CD14-positive monocyte (primary cell): ENCODE measurements at regions not wholly inside any gene's neighbourhood (a gene's known extent, or its start where the extent isn't known, plus 50 kb on each side); places are given as distances from the start of the nearest gene placed in this dataset.

Experiments used
- DNase-seq, 3 donors: peaks; one replicate each; pipeline ENCODE4 v3.0.0-alpha.2; 2011 to 2022
- H2AFZ ChIP-seq: 2 replicates; pipeline ENCODE4 v1.6.0; 2012; ENCODE audit warnings: mild to moderate bottlenecking, low read depth, low read length, inconsistent platforms; ENCODE audit not compliant: insufficient read depth, poor library complexity, severe bottlenecking
- H3K27ac ChIP-seq, 2 donors: 1 replicate in 1 of 2; 2 replicates in 1 of 2; pipeline ENCODE4 v1.5.1; 2012 to 2013; ENCODE audit warnings: low read length in 2 of 2, control low read depth in 1 of 2, inconsistent platforms in 1 of 2, low read depth in 1 of 2, mild to moderate bottlenecking in 1 of 2
- H3K27me3 ChIP-seq, 2 donors: one replicate each; pipeline versions ENCODE4 v1.6.0 to v1.6.1; 2011 to 2013; ENCODE audit warnings: low read length in 2 of 2; ENCODE audit not compliant: control insufficient read depth in 2 of 2, insufficient read depth in 2 of 2
- H3K36me3 ChIP-seq, 2 donors: replicated peaks in 1 of 2; 1 replicate in 1 of 2; 2 replicates in 1 of 2; pipeline versions ENCODE4 v1.5.1 to v1.6.1; 2012 to 2013; ENCODE audit warnings: low read length in 2 of 2, control low read depth in 1 of 2, inconsistent platforms in 1 of 2, mild to moderate bottlenecking in 1 of 2; ENCODE audit not compliant: insufficient read depth in 2 of 2, control insufficient read depth in 1 of 2
- H3K4me1 ChIP-seq, 2 donors: 1 replicate in 1 of 2; 2 replicates in 1 of 2; pipeline versions ENCODE4 v1.5.1 to v1.6.1; 2012 to 2013; ENCODE audit warnings: low read length in 2 of 2, control low read depth in 1 of 2, inconsistent platforms in 1 of 2, mild to moderate bottlenecking in 1 of 2, moderate library complexity in 1 of 2; ENCODE audit not compliant: insufficient read depth in 2 of 2, control insufficient read depth in 1 of 2
- H3K4me2 ChIP-seq: replicated peaks from 2 replicates; pipeline ENCODE3; 2012; ENCODE audit warnings: low read length, moderate library complexity, mild to moderate bottlenecking; ENCODE audit not compliant: poor library complexity, severe bottlenecking; ENCODE audit errors: extremely low read depth
- H3K4me3 ChIP-seq, 3 experiments: fragments of 200-600 bp in 1 of 3; sonication (generic) in 1 of 3; replicated peaks in 1 of 3; 1 replicate in 2 of 3; 2 replicates in 1 of 3; pipeline ENCODE4 v1.5.1; 2011 to 2013; ENCODE audit warnings: low read length in 3 of 3, mild to moderate bottlenecking in 3 of 3, control low read depth in 2 of 3, low read depth in 2 of 3, inconsistent platforms in 1 of 3, moderate library complexity in 1 of 3
- H3K79me2 ChIP-seq: 2 replicates; pipeline ENCODE4 v1.6.0; 2012; ENCODE audit warnings: mild to moderate bottlenecking, control low read depth, inconsistent platforms, low read length, moderate library complexity; ENCODE audit not compliant: insufficient read depth
- H3K9ac ChIP-seq: 2 replicates; pipeline ENCODE4 v1.6.0; 2017; ENCODE audit warnings: low read length, mild to moderate bottlenecking; ENCODE audit not compliant: insufficient read depth, poor library complexity, severe bottlenecking
- H3K9me3 ChIP-seq, 2 donors: replicated peaks in 1 of 2; 1 replicate in 1 of 2; 2 replicates in 1 of 2; pipeline versions ENCODE4 v1.5.1 to v1.6.1; 2012 to 2013; ENCODE audit warnings: low read length in 2 of 2, control low read depth in 1 of 2; ENCODE audit not compliant: control insufficient read depth in 1 of 2, insufficient read depth in 1 of 2
- H4K20me1 ChIP-seq: 2 replicates; pipeline ENCODE4 v1.6.0; 2012; ENCODE audit warnings: mild to moderate bottlenecking, low read length, control low read depth, moderate library complexity; ENCODE audit not compliant: insufficient read depth
- H3K27ac Mint-ChIP-seq, 7 donors: one replicate each; pipeline ENCODE4 v1.8.0; 2020; ENCODE audit warnings: mild to moderate bottlenecking in 7 of 7, mixed read lengths in 7 of 7, moderate library complexity in 6 of 7, inconsistent platforms in 2 of 7
- H3K27me3 Mint-ChIP-seq, 3 donors: one replicate each; pipeline ENCODE4 v1.8.0; 2021 to 2022; ENCODE audit warnings: low read depth in 3 of 3, mild to moderate bottlenecking in 3 of 3, mixed read lengths in 3 of 3, moderate library complexity in 3 of 3, inconsistent platforms in 1 of 3
- H3K36me3 Mint-ChIP-seq, 2 donors: one replicate each; pipeline ENCODE4 v1.8.0; 2020; ENCODE audit warnings: mixed read lengths in 2 of 2, inconsistent platforms in 1 of 2, mild to moderate bottlenecking in 1 of 2
- H3K4me1 Mint-ChIP-seq: one replicate; pipeline ENCODE4 v1.8.0; 2020; ENCODE audit warnings: mild to moderate bottlenecking, mixed read lengths
- H3K4me3 Mint-ChIP-seq, 2 donors: one replicate each; pipeline ENCODE4 v1.8.0; 2020; ENCODE audit warnings: mild to moderate bottlenecking in 2 of 2, mixed read lengths in 2 of 2, moderate library complexity in 1 of 2
- H3K9me3 Mint-ChIP-seq, 7 donors: one replicate each; pipeline ENCODE4 v1.8.0; 2020 to 2022; ENCODE audit warnings: mixed read lengths in 7 of 7, mild to moderate bottlenecking in 6 of 7, moderate library complexity in 6 of 7, inconsistent platforms in 2 of 7
- CTCF ChIP-seq: fragments of 200-600 bp; IDR thresholded peaks from one replicate; pipeline ENCODE4 v1.8.0; 2022; ENCODE audit warnings: antibody characterized with exemption, mild to moderate bottlenecking
- WGBS: methylation state at CpG from one replicate; pipeline ENCODE4 v1.1.5; 2013; ENCODE audit warnings: missing lambda C conversion rate; ENCODE audit not compliant: insufficient coverage; 5-methylcytosine and 5-hydroxymethylcytosine counted together
- intact Hi-C, 2 donors: fragments of 100-400 bp; cut with micrococcal nuclease; formaldehyde crosslinking; loops; one replicate each; pipeline versions ENCODE4 v1.15.0 to v1.15.1; 2023

- Mint-ChIP-seq H3K27me3 (peaks cover 0 to 4% (median 0%) of the 10 kb centered on the region in 3 donors), H3K4me3 (no peak overlapping the region), H3K36me3 (no peaks in the 10 kb centered on the region), H3K27ac (no peak overlapping the region), H3K9me3 (peaks cover 0 to 2% (median 0%) of the 10 kb centered on the region in 7 donors), H3K4me1 (peaks cover 5% of the 10 kb centered on the region)
- Histone ChIP-seq H3K9ac (no peak overlapping the region), H3K4me1 (peaks cover 0 to 4% of the 10 kb centered on the region in 2 donors), H3K4me3 (no peak overlapping the region), H3K79me2 (no peaks in the 10 kb centered on the region), H3K27ac (no peak overlapping the region), H3K9me3 (no peaks in the 10 kb centered on the region), H3K27me3 (no peaks in the 10 kb centered on the region), H4K20me1 (no peaks in the 10 kb centered on the region), H3K4me2 (no peak overlapping the region), H3K36me3 (no peaks in the 10 kb centered on the region), H2AFZ (no peak overlapping the region)
- intact Hi-C loops: no loop called here
- TF ChIP-seq CTCF: peak; percentile 29
- no CpG with 5 or more reads among the region's 2 CpGs for WGBS
- no peak for DNase-seq
Observed at GRCh38 chr11:110367571-110367970, 62.2 kb upstream of the FDX1 start.

- no peak for DNase-seq
- Mint-ChIP-seq H3K9me3 (peaks cover 0 to 2% (median 0%) of the 10 kb centered on the region in 7 donors), H3K27ac (peak overlapping the region in 3 of 7 donors; percentile 48 to 68 (median 63)), H3K4me3 (no peak overlapping the region), H3K27me3 (peaks cover 0 to 4% (median 0%) of the 10 kb centered on the region in 3 donors), H3K36me3 (no peaks in the 10 kb centered on the region), H3K4me1 (peaks cover 36% of the 10 kb centered on the region)
- Histone ChIP-seq H3K9me3 (no peaks in the 10 kb centered on the region), H3K4me1 (peaks cover 24 to 35% of the 10 kb centered on the region in 2 donors), H3K4me2 (no peak overlapping the region), H3K79me2 (no peaks in the 10 kb centered on the region), H3K9ac (no peak overlapping the region), H3K27ac (no peak overlapping the region), H3K27me3 (no peaks in the 10 kb centered on the region), H4K20me1 (no peaks in the 10 kb centered on the region), H3K4me3 (no peak overlapping the region), H3K36me3 (no peaks in the 10 kb centered on the region), H2AFZ (peak overlapping the region; percentile 10)
- no peak for TF ChIP-seq CTCF
- intact Hi-C loops: loop anchor here (5.0 kb wide), 1 partner anchor 74 kb away; the partner anchor contains the start of gene RDX (in 2 of the 2)
- 80% methylated on average over 1 of the region's 1 CpG for WGBS
Observed at GRCh38 chr11:110371084-110371483, 58.7 kb upstream of the FDX1 start.
